HCT116 (cell line): ENCODE measurements at regions not wholly inside any gene's neighbourhood (a gene's known extent, or its start where the extent isn't known, plus 50 kb on each side); places are given as distances from the start of the nearest gene placed in this dataset.

Source experiments
- ATAC-seq: fragments of 200-7000 bp; cut with Tn5 transposase; 2 replicates; pipeline ENCODE4 v1.9.1; 2020; ENCODE audit warnings: mild to moderate bottlenecking, moderate library complexity
- BruUV-seq: library from RNA; stranded (reverse); fragments of 400-500 nt; replicated peaks from 2 replicates; lab custom pipeline; 2021; lab: Mats Ljungman, UMichigan
- CTCF ChIA-PET: fragments of 300-600 bp; sonication (Branson Sonifier 250); formaldehyde crosslinking; loops from one replicate; lab custom pipeline; 2021; ENCODE audit warnings: antibody characterized with exemption; lab: Charles Lee
- POLR2A ChIA-PET: fragments of 300-600, 350-600 bp; sonication (Branson Sonifier 250); formaldehyde crosslinking; loops from one replicate; lab custom pipeline; 2021; ENCODE audit warnings: antibody characterized with exemption; lab: Charles Lee
- RAD21 ChIA-PET, 2 experiments: fragments of 300-600 bp; sonication (Branson Sonifier 250); formaldehyde crosslinking; loops; one replicate each; lab custom pipeline; 2023; ENCODE audit warnings: low total read pairs in 2 of 2; ENCODE audit not compliant: uncharacterized antibody in 2 of 2, unreplicated experiment in 2 of 2, low non-redundant PET in 1 of 2; lab: Charles Lee
- DNase-seq: peaks from one replicate; pipeline ENCODE4 v3.0.0-alpha.2; 2010; ENCODE audit warnings: low read depth, low spot score
- H2AFZ ChIP-seq: fragments of 200-600 bp; shearing (Covaris generic), sonication (generic); 2 replicates; pipeline ENCODE4 v1.6.1; 2017; ENCODE audit warnings: low read depth, mixed run types, mixed read lengths, antibody characterized with exemption, low read length; ENCODE audit not compliant: poor library complexity, severe bottlenecking
- H3K27ac ChIP-seq: 2 replicates; pipeline ENCODE4 v1.5.1; 2012; ENCODE audit warnings: low read depth, low read length
- H3K27me3 ChIP-seq: fragments of 200-600 bp; sonication (generic); 2 replicates; pipeline ENCODE4 v1.6.1; 2016; ENCODE audit warnings: mixed run types, low read length, mixed read lengths; ENCODE audit not compliant: insufficient read depth
- H3K36me3 ChIP-seq, 2 experiments: fragments of 200-500 bp in 1 of 2; fragments of 200-600 bp in 1 of 2; sonication (Bioruptor generic) in 1 of 2; sonication (generic) in 1 of 2; 2 replicates each; pipeline versions ENCODE4 v1.5.1 to v1.6.1; 2014 to 2016; ENCODE audit warnings: low read length in 2 of 2, inconsistent platforms in 1 of 2, mixed read lengths in 1 of 2, mixed run types in 1 of 2; ENCODE audit not compliant: insufficient read depth in 2 of 2, control insufficient read depth in 1 of 2
- H3K4me1 ChIP-seq, 2 experiments: fragments of 200-600 bp in 1 of 2; sonication (generic) in 1 of 2; 2 replicates each; pipeline versions ENCODE4 v1.5.1 to v1.6.1; 2012 to 2017; ENCODE audit warnings: low read length in 2 of 2, inconsistent platforms in 1 of 2, mild to moderate bottlenecking in 1 of 2, mixed read lengths in 1 of 2, mixed run types in 1 of 2, moderate library complexity in 1 of 2; ENCODE audit not compliant: insufficient read depth in 2 of 2, control insufficient read depth in 1 of 2
- H3K4me2 ChIP-seq: fragments of 200-600 bp; sonication (generic); 2 replicates; pipeline ENCODE4 v1.6.1; 2017; ENCODE audit warnings: mixed run types, low read length, mixed read lengths
- H3K4me3 ChIP-seq, 2 experiments: fragments of 200-600 bp in 1 of 2; sonication (generic) in 1 of 2; replicated peaks in 1 of 2; 2 replicates each; pipeline ENCODE4 v1.5.1; 2011 to 2016; ENCODE audit warnings: low read length in 2 of 2, control low read depth in 1 of 2, low read depth in 1 of 2, mild to moderate bottlenecking in 1 of 2, mixed read lengths in 1 of 2, mixed run types in 1 of 2
- H3K79me2 ChIP-seq: fragments of 200-600 bp; sonication (generic); 2 replicates; pipeline ENCODE4 v1.6.1; 2017; ENCODE audit warnings: mild to moderate bottlenecking, mixed run types, low read length, moderate library complexity, mixed read lengths; ENCODE audit not compliant: insufficient read depth
- H3K9ac ChIP-seq: fragments of 200-600 bp; sonication (generic); 2 replicates; pipeline ENCODE4 v1.6.1; 2016; ENCODE audit warnings: low read length, mixed read lengths
- H3K9me2 ChIP-seq: fragments of 200-600 bp; sonication (generic), shearing (Covaris generic); 2 replicates; pipeline ENCODE4 v1.6.1; 2017; ENCODE audit warnings: mixed run types, mild to moderate bottlenecking, moderate library complexity; ENCODE audit not compliant: insufficient read depth
- H3K9me3 ChIP-seq, 2 experiments: fragments of 200-500 bp in 1 of 2; fragments of 200-600 bp in 1 of 2; sonication (Bioruptor generic) in 1 of 2; sonication (generic) in 1 of 2; 2 replicates each; pipeline ENCODE4 v1.6.1; 2014 to 2017; ENCODE audit warnings: low read length in 2 of 2, mixed read lengths in 2 of 2, inconsistent platforms in 1 of 2, low read depth in 1 of 2, mild to moderate bottlenecking in 1 of 2, mixed run types in 1 of 2, moderate library complexity in 1 of 2; ENCODE audit not compliant: control insufficient read depth in 1 of 2, insufficient read depth in 1 of 2
- H4K20me1 ChIP-seq: fragments of 200-600 bp; sonication (generic), shearing (Covaris generic); 2 replicates; pipeline ENCODE4 v1.6.1; 2017; ENCODE audit warnings: mixed run types, mild to moderate bottlenecking, moderate library complexity; ENCODE audit not compliant: insufficient read depth
- CBX3 ChIP-seq: IDR thresholded peaks from 2 replicates; pipeline ENCODE4 v1.6.1; 2012; ENCODE audit warnings: low read depth
- ELF1 ChIP-seq: IDR thresholded peaks from 2 replicates; pipeline ENCODE4 v1.6.1; 2012; ENCODE audit warnings: low read depth, borderline replicate concordance
- EZH2 ChIP-seq: fragments of 200-600 bp; sonication (generic); IDR thresholded peaks from 2 replicates; pipeline ENCODE4 v1.6.1; 2017; ENCODE audit warnings: antibody characterized with exemption, mixed run types
- EZH2phosphoT487 ChIP-seq: fragments of 200-600 bp; IDR thresholded peaks from 2 replicates; pipeline ENCODE4 v1.6.1; 2018; ENCODE audit warnings: antibody characterized with exemption, borderline replicate concordance
- JUND ChIP-seq: IDR thresholded peaks from 2 replicates; pipeline ENCODE4 v1.6.1; 2012
- POLR2A ChIP-seq: IDR thresholded peaks from 2 replicates; pipeline ENCODE4 v1.7.0; 2011; ENCODE audit warnings: borderline replicate concordance; ENCODE audit not compliant: insufficient read depth, insufficient read length; ENCODE audit errors: extremely low read depth
- POLR2AphosphoS5 ChIP-seq: IDR thresholded peaks from 2 replicates; pipeline ENCODE4 v1.6.1; 2011; ENCODE audit warnings: mild to moderate bottlenecking, low read depth, low read length, moderate library complexity
- RAD21 ChIP-seq: IDR thresholded peaks from 2 replicates; pipeline ENCODE4 v1.6.1; 2012; ENCODE audit warnings: low read depth, mild to moderate bottlenecking
- SP1 ChIP-seq: IDR thresholded peaks from 2 replicates; pipeline ENCODE4 v1.6.1; 2012; ENCODE audit warnings: low read depth
- SRF ChIP-seq: IDR thresholded peaks from 2 replicates; pipeline ENCODE4 v1.6.1; 2012; ENCODE audit warnings: low read depth
- TCF7L2 ChIP-seq: IDR thresholded peaks from 2 replicates; pipeline ENCODE4 v1.7.0; 2011; ENCODE audit warnings: borderline replicate concordance, inconsistent platforms; ENCODE audit not compliant: insufficient read depth, insufficient read length; ENCODE audit errors: extremely low read depth
- YY1 ChIP-seq: IDR thresholded peaks from 2 replicates; pipeline ENCODE4 v1.6.1; 2011; ENCODE audit warnings: low read length, low read depth, moderate library complexity, mild to moderate bottlenecking; ENCODE audit not compliant: insufficient replicate concordance; ENCODE audit errors: extremely low read depth
- intact Hi-C: fragments of 100-400 bp; cut with micrococcal nuclease; formaldehyde crosslinking; loops from 2 replicates; pipeline ENCODE4 v1.10.0; 2022
- TF ChIP-seq, protein P1 (sequence below), 3 experiments: fragments of 200-600 bp in 1 of 3; sonication (generic) in 1 of 3; IDR thresholded peaks in 2 of 3; conservative IDR thresholded peaks in 1 of 3; 2 replicates each; pipeline ENCODE4 v1.5.1; 2012 to 2017; ENCODE audit warnings: low read depth in 2 of 3, low read length in 2 of 3, antibody characterized with exemption in 1 of 3, borderline replicate concordance in 1 of 3, control low read depth in 1 of 3, mild to moderate bottlenecking in 1 of 3, mixed read lengths in 1 of 3, mixed run types in 1 of 3, moderate library complexity in 1 of 3; ENCODE audit not compliant: insufficient read depth in 1 of 3
- TF ChIP-seq, protein P2 (sequence below): IDR thresholded peaks from 2 replicates; pipeline ENCODE4 v1.6.1; 2012
- TF ChIP-seq, protein P3 (sequence below): IDR thresholded peaks from 2 replicates; pipeline ENCODE4 v1.6.1; 2011; ENCODE audit warnings: mild to moderate bottlenecking, low read length, moderate library complexity; ENCODE audit not compliant: insufficient replicate concordance; ENCODE audit errors: extremely low read depth
- TF ChIP-seq, protein P4 (sequence below): IDR thresholded peaks from 2 replicates; pipeline ENCODE4 v1.6.1; 2012; ENCODE audit warnings: low read depth
- TF ChIP-seq, protein P5 (sequence below): IDR thresholded peaks from 2 replicates; pipeline ENCODE4 v1.6.1; 2012

DNA sequence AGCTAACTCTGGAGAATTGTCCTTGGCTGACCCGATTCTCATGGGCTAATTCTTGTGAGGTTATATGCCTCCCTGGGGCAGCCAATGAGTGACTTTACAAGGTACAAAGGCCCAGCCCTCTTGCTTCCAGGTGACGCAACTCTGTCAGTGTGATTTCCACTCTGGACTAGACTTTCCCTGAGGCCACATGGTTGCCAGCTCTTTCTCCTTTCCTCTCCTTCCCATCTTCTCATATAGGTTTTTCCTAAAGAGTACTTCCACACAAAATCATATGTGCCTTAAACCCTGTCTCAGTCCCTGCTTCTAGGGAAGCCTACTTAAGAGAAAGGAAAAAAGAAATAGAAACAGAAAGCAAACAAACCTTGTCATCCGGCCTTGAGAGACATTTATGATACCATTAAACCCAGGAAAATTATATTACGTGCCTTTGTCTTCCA is 226.2 kb upstream of the ZSWIM2 start:
- ATAC-seq (no peak), DNase-seq (no peak)
- H3K4me1 ChIP-seq: no peaks in the 10 kb centered on the region
- no peak overlapping the region for H3K27ac ChIP-seq
- BruUV-seq: no TSS peak
- no peaks in the 10 kb centered on the region for H3K27me3 ChIP-seq
- intact Hi-C loops: no loop called here
- TF ChIP-seq, protein P1, sequence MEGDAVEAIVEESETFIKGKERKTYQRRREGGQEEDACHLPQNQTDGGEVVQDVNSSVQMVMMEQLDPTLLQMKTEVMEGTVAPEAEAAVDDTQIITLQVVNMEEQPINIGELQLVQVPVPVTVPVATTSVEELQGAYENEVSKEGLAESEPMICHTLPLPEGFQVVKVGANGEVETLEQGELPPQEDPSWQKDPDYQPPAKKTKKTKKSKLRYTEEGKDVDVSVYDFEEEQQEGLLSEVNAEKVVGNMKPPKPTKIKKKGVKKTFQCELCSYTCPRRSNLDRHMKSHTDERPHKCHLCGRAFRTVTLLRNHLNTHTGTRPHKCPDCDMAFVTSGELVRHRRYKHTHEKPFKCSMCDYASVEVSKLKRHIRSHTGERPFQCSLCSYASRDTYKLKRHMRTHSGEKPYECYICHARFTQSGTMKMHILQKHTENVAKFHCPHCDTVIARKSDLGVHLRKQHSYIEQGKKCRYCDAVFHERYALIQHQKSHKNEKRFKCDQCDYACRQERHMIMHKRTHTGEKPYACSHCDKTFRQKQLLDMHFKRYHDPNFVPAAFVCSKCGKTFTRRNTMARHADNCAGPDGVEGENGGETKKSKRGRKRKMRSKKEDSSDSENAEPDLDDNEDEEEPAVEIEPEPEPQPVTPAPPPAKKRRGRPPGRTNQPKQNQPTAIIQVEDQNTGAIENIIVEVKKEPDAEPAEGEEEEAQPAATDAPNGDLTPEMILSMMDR (IDR thresholded peaks at IDR 0.05 in 2 of 3, conservative IDR thresholded peaks at IDR 0.05 in 1 of 3; ENCODE audit: borderline replicate concordance in 1 of 3, insufficient read depth in 1 of 3, low read depth in 2 of 3, low read length in 2 of 3): no peak
- TF ChIP-seq EZH2: no peak
- TF ChIP-seq POLR2A: no peak
- TF ChIP-seq RAD21: no peak
- TF ChIP-seq YY1: no peak
- TF ChIP-seq SP1: no peak
- TF ChIP-seq ELF1: no peak
- TF ChIP-seq, protein P2, sequence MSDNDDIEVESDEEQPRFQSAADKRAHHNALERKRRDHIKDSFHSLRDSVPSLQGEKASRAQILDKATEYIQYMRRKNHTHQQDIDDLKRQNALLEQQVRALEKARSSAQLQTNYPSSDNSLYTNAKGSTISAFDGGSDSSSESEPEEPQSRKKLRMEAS: no peak
- TF ChIP-seq, protein P3, sequence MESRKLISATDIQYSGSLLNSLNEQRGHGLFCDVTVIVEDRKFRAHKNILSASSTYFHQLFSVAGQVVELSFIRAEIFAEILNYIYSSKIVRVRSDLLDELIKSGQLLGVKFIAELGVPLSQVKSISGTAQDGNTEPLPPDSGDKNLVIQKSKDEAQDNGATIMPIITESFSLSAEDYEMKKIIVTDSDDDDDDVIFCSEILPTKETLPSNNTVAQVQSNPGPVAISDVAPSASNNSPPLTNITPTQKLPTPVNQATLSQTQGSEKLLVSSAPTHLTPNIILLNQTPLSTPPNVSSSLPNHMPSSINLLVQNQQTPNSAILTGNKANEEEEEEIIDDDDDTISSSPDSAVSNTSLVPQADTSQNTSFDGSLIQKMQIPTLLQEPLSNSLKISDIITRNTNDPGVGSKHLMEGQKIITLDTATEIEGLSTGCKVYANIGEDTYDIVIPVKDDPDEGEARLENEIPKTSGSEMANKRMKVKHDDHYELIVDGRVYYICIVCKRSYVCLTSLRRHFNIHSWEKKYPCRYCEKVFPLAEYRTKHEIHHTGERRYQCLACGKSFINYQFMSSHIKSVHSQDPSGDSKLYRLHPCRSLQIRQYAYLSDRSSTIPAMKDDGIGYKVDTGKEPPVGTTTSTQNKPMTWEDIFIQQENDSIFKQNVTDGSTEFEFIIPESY: no peak
- TF ChIP-seq CBX3: no peak
- no peak for TF ChIP-seq JUND
- no peak for TF ChIP-seq EZH2phosphoT487
- TF ChIP-seq, protein P4, sequence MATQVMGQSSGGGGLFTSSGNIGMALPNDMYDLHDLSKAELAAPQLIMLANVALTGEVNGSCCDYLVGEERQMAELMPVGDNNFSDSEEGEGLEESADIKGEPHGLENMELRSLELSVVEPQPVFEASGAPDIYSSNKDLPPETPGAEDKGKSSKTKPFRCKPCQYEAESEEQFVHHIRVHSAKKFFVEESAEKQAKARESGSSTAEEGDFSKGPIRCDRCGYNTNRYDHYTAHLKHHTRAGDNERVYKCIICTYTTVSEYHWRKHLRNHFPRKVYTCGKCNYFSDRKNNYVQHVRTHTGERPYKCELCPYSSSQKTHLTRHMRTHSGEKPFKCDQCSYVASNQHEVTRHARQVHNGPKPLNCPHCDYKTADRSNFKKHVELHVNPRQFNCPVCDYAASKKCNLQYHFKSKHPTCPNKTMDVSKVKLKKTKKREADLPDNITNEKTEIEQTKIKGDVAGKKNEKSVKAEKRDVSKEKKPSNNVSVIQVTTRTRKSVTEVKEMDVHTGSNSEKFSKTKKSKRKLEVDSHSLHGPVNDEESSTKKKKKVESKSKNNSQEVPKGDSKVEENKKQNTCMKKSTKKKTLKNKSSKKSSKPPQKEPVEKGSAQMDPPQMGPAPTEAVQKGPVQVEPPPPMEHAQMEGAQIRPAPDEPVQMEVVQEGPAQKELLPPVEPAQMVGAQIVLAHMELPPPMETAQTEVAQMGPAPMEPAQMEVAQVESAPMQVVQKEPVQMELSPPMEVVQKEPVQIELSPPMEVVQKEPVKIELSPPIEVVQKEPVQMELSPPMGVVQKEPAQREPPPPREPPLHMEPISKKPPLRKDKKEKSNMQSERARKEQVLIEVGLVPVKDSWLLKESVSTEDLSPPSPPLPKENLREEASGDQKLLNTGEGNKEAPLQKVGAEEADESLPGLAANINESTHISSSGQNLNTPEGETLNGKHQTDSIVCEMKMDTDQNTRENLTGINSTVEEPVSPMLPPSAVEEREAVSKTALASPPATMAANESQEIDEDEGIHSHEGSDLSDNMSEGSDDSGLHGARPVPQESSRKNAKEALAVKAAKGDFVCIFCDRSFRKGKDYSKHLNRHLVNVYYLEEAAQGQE: no peak
- TF ChIP-seq, protein P5, sequence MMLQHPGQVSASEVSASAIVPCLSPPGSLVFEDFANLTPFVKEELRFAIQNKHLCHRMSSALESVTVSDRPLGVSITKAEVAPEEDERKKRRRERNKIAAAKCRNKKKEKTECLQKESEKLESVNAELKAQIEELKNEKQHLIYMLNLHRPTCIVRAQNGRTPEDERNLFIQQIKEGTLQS: no peak
- TF ChIP-seq POLR2AphosphoS5: no peak
- no peak for TF ChIP-seq SRF
- no peak for TF ChIP-seq TCF7L2
- no peak overlapping the region for H2AFZ ChIP-seq
- ChIA-PET RAD21 (no interaction called here), CTCF (no interaction called here), POLR2A (no interaction called here)
- H3K4me2 ChIP-seq: no peak overlapping the region
- H3K36me3 ChIP-seq: no peaks in the 10 kb centered on the region
- no peaks in the 10 kb centered on the region for H3K79me2 ChIP-seq
- no peaks in the 10 kb centered on the region for H3K9me2 ChIP-seq
- H3K4me3 ChIP-seq: no peak overlapping the region
- H4K20me1 ChIP-seq: no peaks in the 10 kb centered on the region
- no peaks in the 10 kb centered on the region for H3K9me3 ChIP-seq
- H3K9ac ChIP-seq: no peak overlapping the region
